ENCODE measurements at regions not wholly inside any gene's neighbourhood (a gene's known extent, or its start where the extent isn't known, plus 50 kb on each side); places are given as distances from the start of the nearest gene placed in this dataset.

GRCh38 chr1:157286646-157287420 lies 148.6 kb upstream of the ETV3 start:
- Mint-ChIP-seq H3K27me3 (peaks cover 27% of the 10 kb centered on the region), H3K27ac (no peak overlapping the region), H3K4me1 (no peaks in the 10 kb centered on the region), H3K9me3 (no peaks in the 10 kb centered on the region), H3K36me3 (no peaks in the 10 kb centered on the region), H3K4me3 (no peak overlapping the region)

DNA sequence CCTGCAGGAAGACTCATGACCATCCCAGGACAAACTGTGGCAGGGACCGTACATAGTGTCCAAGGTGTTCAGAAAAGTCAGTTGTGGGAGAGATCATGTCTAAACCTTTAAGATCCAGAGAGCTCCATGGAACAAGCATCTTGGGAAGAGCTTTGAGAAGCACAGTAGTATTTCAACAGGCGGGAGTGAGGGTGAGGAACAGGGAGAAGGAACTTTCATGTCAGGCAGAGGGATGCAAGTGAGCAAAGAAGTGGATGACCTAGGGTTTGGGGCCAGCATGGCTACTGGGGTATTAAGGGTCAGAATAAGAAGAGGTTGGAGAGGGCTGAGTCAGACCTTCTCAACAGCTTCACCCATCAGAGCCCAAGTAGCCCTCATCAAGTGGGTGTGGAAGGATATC lies 147.9 kb upstream of the ETV3 start:
- Mint-ChIP-seq H3K4me3 (no peak overlapping the region), H3K4me1 (no peaks in the 10 kb centered on the region), H3K27ac (no peak overlapping the region), H3K36me3 (no peaks in the 10 kb centered on the region), H3K9me3 (no peaks in the 10 kb centered on the region), H3K27me3 (peaks cover 31% of the 10 kb centered on the region)

GRCh38 chr1:157284451-157284850 lies 146.3 kb upstream of the ETV3 start:
- Mint-ChIP-seq H3K27me3 (peaks cover 30% of the 10 kb centered on the region), H3K4me1 (no peaks in the 10 kb centered on the region), H3K9me3 (no peaks in the 10 kb centered on the region), H3K27ac (no peak overlapping the region), H3K36me3 (no peaks in the 10 kb centered on the region), H3K4me3 (no peak overlapping the region)

DNA sequence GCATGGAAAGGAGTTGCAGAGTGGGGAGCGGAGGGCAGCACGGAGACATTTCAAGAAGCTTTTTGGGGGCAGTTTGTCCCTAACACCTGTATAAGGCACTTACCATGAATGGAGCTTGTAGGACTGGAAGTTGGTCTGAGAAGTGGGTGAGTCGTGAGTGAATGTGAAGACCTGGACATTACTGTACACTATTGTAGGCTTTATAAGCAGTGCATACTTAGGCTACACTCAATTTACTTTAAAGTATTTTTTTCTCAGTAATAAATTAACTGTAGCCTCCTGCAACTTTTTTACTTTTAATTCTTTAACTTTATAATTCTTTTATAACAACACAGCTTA lies 141.6 kb upstream of the ETV3 start:
- H3K27ac Mint-ChIP-seq = no peak overlapping the region
- H3K4me1 Mint-ChIP-seq = no peaks in the 10 kb centered on the region
- peaks cover 10% of the 10 kb centered on the region for H3K27me3 Mint-ChIP-seq
- H3K36me3 Mint-ChIP-seq = no peaks in the 10 kb centered on the region
- H3K4me3 Mint-ChIP-seq = no peak overlapping the region
- no peaks in the 10 kb centered on the region for H3K9me3 Mint-ChIP-seq

DNA sequence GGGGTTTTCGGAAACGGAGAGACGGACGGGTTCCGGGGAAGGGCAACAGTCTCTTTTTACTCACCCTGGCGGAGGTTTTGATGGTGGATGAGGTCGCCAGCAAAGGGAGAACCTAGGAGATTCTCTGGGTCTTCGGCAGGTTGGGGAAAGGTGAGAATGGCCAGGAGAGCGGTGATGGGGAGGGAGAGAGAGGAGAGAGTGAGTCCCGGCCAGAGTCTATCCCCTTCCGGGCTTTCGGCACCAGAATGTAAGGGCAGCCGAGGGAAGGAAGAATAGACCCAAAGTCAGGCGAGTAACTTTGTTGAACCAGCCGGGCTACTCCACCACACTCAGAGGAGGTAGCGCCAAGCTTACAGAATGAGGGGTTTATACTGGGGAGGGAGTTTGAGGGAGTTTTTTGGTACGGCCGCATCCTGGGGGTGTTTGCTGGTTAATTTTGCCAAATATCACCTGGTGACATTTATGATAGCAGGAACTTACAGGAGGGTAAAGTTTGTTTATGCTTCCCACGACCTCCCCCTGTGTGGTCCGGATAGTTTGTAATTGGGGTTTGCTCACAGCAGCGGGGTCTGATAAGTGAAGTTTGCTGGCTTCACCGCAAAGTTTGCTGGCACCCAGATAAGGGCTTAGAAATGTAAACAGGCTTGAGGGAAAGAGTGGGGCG lies 141.1 kb upstream of the ETV3 start:
- H3K27me3 Mint-ChIP-seq = peaks cover 10% of the 10 kb centered on the region
- no peak overlapping the region for H3K4me3 Mint-ChIP-seq

GRCh38 chr1:157278383-157279137 lies 140.4 kb upstream of the ETV3 start:
- Mint-ChIP-seq H3K36me3 (no peaks in the 10 kb centered on the region), H3K27ac (no peak overlapping the region), H3K9me3 (no peaks in the 10 kb centered on the region), H3K27me3 (peaks cover 10% of the 10 kb centered on the region), H3K4me1 (no peaks in the 10 kb centered on the region), H3K4me3 (no peak overlapping the region)

More for the DNA sequence above, 141.1 kb upstream of the ETV3 start:
- H3K9me3 Mint-ChIP-seq = no peaks in the 10 kb centered on the region
- no peak overlapping the region for H3K27ac Mint-ChIP-seq
- H3K4me1 Mint-ChIP-seq = no peaks in the 10 kb centered on the region
- no peaks in the 10 kb centered on the region for H3K36me3 Mint-ChIP-seq

DNA sequence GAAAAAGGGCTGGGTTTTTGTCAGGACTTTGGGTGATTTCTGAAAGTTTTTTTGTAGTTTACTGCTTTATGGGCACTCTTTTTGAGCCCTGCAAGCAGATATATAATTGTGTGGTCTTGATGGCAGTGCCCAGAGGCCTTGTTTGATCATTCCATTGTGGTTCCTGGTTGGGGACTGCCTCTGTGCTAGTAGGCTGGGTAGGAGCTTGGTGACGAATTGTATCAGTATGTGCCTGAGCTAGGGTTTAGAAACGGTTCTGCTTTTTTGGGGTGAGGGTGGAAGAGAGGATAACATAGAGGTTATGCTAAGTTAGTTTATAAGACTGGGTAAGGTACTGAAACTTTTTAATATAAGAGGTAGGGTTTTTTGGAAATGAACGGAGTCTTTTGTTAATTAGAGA lies 139.7 kb upstream of the ETV3 start:
- H3K36me3 Mint-ChIP-seq = no peaks in the 10 kb centered on the region
- no peaks in the 10 kb centered on the region for H3K4me1 Mint-ChIP-seq
- H3K27me3 Mint-ChIP-seq = peaks cover 7% of the 10 kb centered on the region
- H3K27ac Mint-ChIP-seq = no peak overlapping the region
- H3K9me3 Mint-ChIP-seq = no peaks in the 10 kb centered on the region
- no peak overlapping the region for H3K4me3 Mint-ChIP-seq

DNA sequence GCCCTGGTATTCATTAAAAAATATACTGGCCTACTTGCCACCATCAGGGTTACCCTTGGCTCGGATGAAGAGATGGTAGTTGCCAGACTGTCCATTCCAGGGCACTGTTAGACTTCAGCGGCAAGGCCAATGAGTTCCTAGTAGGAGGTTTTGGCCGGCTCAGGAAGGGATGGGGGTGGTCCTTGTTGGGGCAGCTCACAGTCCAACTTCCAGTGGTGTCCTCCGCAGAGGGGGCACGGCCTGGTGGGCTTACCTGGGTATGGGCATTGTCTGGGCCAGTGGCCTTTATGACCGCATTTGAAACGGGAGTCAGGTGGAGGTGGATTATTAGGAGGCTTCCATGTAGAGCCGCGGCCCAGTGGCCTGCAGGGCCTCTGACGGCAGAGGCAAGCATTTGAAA lies 139.1 kb upstream of the ETV3 start:
- no peaks in the 10 kb centered on the region for H3K9me3 Mint-ChIP-seq
- H3K27me3 Mint-ChIP-seq = peaks cover 6% of the 10 kb centered on the region
- H3K27ac Mint-ChIP-seq = no peak overlapping the region
- no peaks in the 10 kb centered on the region for H3K36me3 Mint-ChIP-seq
- H3K4me1 Mint-ChIP-seq = no peaks in the 10 kb centered on the region
- H3K4me3 Mint-ChIP-seq = no peak overlapping the region

DNA sequence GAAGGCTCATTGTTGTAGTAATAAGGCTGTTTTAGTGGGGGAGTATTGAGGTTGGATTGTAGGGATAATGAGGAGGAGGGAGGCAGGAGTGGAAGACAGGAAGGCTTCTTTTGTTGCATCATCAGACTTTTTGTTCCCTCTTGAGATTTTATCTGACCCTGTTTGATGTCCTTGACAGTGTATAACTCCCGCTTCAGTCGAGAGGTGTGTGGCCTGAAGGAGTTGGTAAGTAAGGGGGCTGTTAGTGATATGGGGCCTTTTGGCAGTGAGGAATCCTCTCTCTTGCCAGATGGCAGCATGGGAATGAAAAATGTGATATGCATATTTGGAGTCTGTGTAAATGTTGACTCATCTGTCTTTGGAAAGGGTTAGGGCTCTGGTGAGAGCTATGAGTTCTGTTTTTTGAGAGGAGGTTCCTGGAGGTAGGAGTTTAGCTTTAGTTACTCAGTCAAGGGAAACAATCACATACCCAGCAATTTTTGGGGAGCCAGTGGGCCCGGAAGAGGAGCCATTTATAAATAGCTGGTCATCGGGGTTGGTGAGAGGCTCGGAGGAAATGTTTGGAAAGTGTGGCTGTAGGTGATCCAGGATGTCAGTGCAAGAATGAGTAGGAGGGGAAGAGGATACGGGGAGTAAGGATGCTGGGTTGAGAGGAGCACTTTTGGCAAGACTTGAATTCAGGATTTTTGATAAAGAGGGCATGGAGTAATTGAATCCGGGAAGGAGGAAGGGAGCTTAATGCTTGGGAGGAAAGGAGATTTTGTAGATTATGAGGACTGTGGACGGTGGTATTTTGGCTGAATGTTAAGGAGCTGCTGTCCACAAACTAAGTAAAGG lies 136.7 kb upstream of the ETV3 start:
- H3K36me3 Mint-ChIP-seq = no peaks in the 10 kb centered on the region

GRCh38 chr1:157272729-157273524 lies 134.7 kb upstream of the ETV3 start:
- Mint-ChIP-seq H3K9me3 (no peaks in the 10 kb centered on the region), H3K4me1 (no peaks in the 10 kb centered on the region), H3K4me3 (no peak overlapping the region), H3K27me3 (peaks cover 9% of the 10 kb centered on the region), H3K36me3 (no peaks in the 10 kb centered on the region), H3K27ac (no peak overlapping the region)

More for the DNA sequence above, 136.7 kb upstream of the ETV3 start:
- Mint-ChIP-seq H3K9me3 (no peaks in the 10 kb centered on the region), H3K4me1 (no peaks in the 10 kb centered on the region), H3K4me3 (no peak overlapping the region), H3K27me3 (peaks cover 6% of the 10 kb centered on the region), H3K27ac (no peak overlapping the region)

DNA sequence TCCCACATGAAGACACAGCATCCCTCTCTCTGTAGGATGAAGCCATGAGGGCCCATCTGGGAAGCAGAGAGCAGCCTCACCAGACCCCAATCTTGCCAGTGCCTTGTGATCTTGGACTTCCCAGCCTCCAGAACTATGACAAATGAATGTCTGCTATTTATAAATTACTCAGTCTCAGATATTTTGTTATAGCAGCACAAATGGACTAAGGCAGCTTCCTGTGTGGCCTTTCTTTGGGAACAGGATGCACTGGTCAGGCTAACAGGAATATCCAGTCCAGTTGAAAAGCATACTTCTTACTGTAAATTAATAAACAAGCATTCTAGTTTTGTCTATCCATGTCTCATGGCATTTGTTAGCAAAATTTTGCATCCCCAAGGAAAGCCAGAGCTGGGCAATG lies 134.1 kb upstream of the ETV3 start:
- Mint-ChIP-seq H3K27me3 (peaks cover 13% of the 10 kb centered on the region), H3K36me3 (no peaks in the 10 kb centered on the region), H3K4me1 (no peaks in the 10 kb centered on the region), H3K27ac (no peak overlapping the region), H3K4me3 (no peak overlapping the region), H3K9me3 (no peaks in the 10 kb centered on the region)

GRCh38 chr1:157270705-157271274 lies 132.6 kb upstream of the ETV3 start:
- Mint-ChIP-seq H3K4me1 (no peaks in the 10 kb centered on the region), H3K4me3 (no peak overlapping the region), H3K27ac (no peak overlapping the region), H3K36me3 (no peaks in the 10 kb centered on the region), H3K27me3 (peaks cover 16% of the 10 kb centered on the region), H3K9me3 (no peaks in the 10 kb centered on the region)

DNA sequence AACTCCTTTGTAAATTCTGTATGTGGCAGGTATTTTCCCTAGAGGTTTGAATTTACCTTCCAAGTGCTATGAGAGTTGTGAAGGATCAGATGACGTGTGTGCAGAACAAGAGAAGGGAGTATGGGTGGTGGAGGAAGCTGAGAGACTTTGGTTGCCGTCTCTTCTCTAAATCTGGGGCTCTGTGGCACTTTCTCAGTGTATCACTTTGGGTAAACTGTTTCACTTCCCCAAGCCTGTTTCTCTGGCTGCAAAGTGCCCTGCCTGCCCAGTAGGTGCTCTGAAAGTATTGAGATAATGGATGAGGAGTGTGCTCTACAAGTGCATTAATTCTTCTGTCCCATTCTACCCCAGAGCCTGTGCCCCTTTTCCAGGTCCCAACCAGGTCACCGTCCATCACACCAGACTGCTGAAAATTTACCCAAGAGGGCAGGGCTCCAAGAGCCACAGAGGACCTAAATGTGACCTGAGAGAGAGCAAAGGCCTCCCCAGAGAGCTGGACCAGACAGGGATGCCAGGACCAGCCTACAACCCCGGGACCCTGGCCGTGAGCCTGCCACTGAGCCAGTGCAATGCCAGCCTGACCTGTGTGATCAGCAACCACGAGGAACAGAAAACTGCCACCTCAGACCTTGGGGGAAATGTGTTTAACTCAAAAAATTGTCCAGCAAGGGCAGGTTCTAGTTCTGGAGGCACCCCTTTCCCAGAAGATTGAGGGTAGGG lies 131.6 kb upstream of the ETV3 start:
- Mint-ChIP-seq H3K27me3 (peaks cover 16% of the 10 kb centered on the region), H3K4me3 (no peak overlapping the region), H3K9me3 (no peaks in the 10 kb centered on the region), H3K4me1 (no peaks in the 10 kb centered on the region), H3K27ac (no peak overlapping the region), H3K36me3 (no peaks in the 10 kb centered on the region)

DNA sequence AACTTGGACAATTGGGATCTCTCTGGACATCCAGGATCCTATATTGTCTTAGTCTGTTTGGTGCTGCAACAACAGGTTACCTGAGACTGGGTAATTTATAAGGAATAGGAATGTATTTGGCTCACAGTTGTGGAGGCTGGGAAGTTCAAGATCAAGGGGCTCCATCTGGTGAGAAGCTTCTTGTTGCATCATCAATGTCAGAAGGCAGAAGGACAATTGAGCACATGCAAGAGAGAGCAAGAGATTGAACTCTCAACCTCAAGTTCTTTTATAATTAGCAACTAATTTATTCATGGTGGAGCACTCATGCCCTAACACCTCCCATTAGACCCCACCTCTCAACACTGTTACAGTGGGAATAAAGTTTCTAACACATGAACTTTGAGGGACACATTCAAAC lies 124.7 kb upstream of the ETV3 start:
- peaks cover 15% of the 10 kb centered on the region for H3K27me3 Mint-ChIP-seq
- H3K27ac Mint-ChIP-seq = no peak overlapping the region
- peaks cover 10% of the 10 kb centered on the region for H3K9me3 Mint-ChIP-seq
- no peaks in the 10 kb centered on the region for H3K36me3 Mint-ChIP-seq
- no peaks in the 10 kb centered on the region for H3K4me1 Mint-ChIP-seq
- no peak overlapping the region for H3K4me3 Mint-ChIP-seq
